HG03442 (cell line): ENCODE measurements at regions not wholly inside any gene's neighbourhood (a gene's known extent, or its start where the extent isn't known, plus 50 kb on each side); places are given as distances from the start of the nearest gene placed in this dataset.

Experiments used
- ATAC-seq: cut with Tn5 transposase; IDR thresholded peaks from one replicate; pipeline ENCODE4 v1.9.1; 2021; ENCODE audit warnings: mild to moderate bottlenecking, moderate library complexity; ENCODE audit not compliant: unreplicated experiment

- ATAC-seq: no peak
These were observed 97.2 kb upstream of the C3orf80 start for GRCh38 chr3:160128056-160128455.

GRCh38 chr3:160129459-160130061, 95.7 kb upstream of the C3orf80 start:
- peak; percentile 48 for ATAC-seq

GRCh38 chr3:160130071-160130470, 95.2 kb upstream of the C3orf80 start:
- ATAC-seq: no peak

- no peak for ATAC-seq
These were observed 94.3 kb upstream of the C3orf80 start for GRCh38 chr3:160130950-160131349.

GRCh38 chr3:160132226-160132625, 93.0 kb upstream of the C3orf80 start:
- no peak for ATAC-seq

GRCh38 chr3:160133757-160134156, 91.5 kb upstream of the C3orf80 start:
- ATAC-seq: no peak

GRCh38 chr3:160134454-160134853, 90.8 kb upstream of the C3orf80 start:
- ATAC-seq: no peak

- ATAC-seq: no peak
These were observed 90.3 kb upstream of the C3orf80 start for GRCh38 chr3:160134964-160135363.

- ATAC-seq: no peak
These were observed 89.4 kb upstream of the C3orf80 start for GRCh38 chr3:160135851-160136250.

GRCh38 chr3:160136421-160136820, 88.8 kb upstream of the C3orf80 start:
- no peak for ATAC-seq

GRCh38 chr3:160139291-160139690, 85.9 kb upstream of the C3orf80 start:
- no peak for ATAC-seq

- peak; percentile 61 for ATAC-seq
These were observed 84.5 kb upstream of the C3orf80 start for GRCh38 chr3:160140756-160141155.

GRCh38 chr3:160141485-160142185, 83.6 kb upstream of the C3orf80 start:
- no peak for ATAC-seq

GRCh38 chr3:160143482-160143881, 81.7 kb upstream of the C3orf80 start:
- ATAC-seq: no peak

GRCh38 chr3:160150066-160150465, 75.2 kb upstream of the C3orf80 start:
- ATAC-seq: no peak

- no peak for ATAC-seq
These were observed 74.7 kb upstream of the C3orf80 start for GRCh38 chr3:160150525-160150924.

- no peak for ATAC-seq
These were observed 72.6 kb upstream of the C3orf80 start for GRCh38 chr3:160152638-160153037.

- no peak for ATAC-seq
These were observed 71.2 kb upstream of the C3orf80 start for GRCh38 chr3:160154033-160154432.

GRCh38 chr3:160154596-160154995, 70.6 kb upstream of the C3orf80 start:
- ATAC-seq: no peak

- no peak for ATAC-seq
These were observed 67.9 kb upstream of the C3orf80 start for GRCh38 chr3:160157321-160157720.

- ATAC-seq: no peak
These were observed 65.9 kb upstream of the C3orf80 start for GRCh38 chr3:160159341-160159740.

GRCh38 chr3:160159806-160160205, 65.4 kb upstream of the C3orf80 start:
- no peak for ATAC-seq

GRCh38 chr3:160161921-160162320, 63.3 kb upstream of the C3orf80 start:
- ATAC-seq: no peak
